CD1c-positive myeloid dendritic cell (primary cell): ENCODE measurements at regions not wholly inside any gene's neighbourhood (a gene's known extent, or its start where the extent isn't known, plus 50 kb on each side); places are given as distances from the start of the nearest gene placed in this dataset.
"Not testable (repeated sequence)": the region's sequence is repeated elsewhere in the genome, so short reads cannot be mapped to it uniquely, and the experiment has no call there.

Experiments
- DNase-seq: peaks from one replicate; pipeline ENCODE4 v3.0.0-alpha.2; 2016; ENCODE audit errors: extremely low spot score

DNA sequence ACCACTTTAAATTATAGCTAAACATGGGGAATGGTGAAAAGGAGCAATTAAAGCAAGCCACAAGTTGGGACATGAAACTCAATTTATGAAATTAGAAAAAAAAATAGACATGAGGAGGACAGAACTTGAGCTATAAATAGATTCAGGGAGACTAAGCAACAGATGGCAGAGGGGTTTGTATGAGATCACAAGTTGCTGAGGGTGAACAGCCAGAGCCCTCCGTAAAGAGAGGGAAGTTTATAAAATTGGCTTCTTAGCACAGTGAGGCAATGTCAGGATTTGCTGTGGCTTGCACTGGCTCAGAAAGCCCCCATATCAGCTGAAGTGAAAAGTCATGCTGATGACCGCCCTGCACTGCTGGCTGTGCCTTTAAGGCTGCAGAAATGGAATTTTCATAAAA lies 443.4 kb upstream of the CD180 start:
- DNase-seq, result no peak

DNA sequence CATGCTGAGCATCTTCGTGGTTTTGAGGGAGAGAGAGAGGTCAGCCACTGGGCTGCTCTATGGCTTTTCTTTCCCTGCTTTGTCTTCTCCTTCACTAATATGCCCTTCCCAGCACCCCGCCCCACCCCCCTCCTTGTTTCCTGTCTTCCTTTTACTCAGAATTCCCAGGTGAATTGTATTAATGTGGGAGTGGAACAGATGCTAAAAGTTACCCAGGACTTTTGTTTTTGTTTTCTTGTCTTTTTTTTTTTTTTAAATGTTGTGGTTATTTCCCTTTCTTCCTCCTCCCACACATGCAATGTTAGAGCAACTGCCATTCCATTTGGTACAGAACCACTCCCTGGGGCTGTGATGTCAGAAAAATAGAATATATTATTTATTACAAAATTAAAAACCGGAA lies 442.7 kb upstream of the CD180 start:
- DNase-seq, result no peak

DNA sequence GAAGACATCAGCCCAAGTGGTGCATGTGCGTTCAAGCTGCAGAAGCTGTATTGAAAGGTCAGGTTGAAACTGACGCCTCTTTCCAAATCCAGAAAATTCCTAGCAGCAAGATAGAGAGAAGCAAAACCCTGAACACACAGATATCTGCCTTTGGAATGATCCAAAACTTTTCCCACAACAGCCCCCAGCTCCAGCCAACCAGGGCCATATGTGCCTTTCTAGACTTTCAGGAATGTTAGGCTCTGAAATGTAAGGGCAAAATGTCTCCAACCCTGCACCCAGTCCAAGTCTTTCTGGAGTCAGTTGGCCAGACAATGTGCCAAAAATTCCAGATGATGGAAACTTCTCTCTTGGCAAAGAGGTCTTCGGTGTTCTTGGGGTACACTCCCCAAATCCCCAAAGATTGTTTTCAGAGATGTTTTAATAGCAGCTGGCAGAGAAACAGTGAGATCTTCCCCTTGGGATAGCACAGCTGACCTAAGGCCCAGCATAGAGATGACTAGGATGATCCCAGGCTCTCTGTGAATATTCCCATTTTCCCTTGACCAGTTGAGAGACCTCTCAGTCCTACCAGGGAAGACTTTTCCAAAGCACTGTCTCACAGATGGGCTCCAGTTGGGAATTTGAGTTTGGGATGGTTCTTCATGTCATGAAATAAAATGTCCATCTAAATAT lies 440.4 kb upstream of the CD180 start:
- no peak for DNase-seq

DNA sequence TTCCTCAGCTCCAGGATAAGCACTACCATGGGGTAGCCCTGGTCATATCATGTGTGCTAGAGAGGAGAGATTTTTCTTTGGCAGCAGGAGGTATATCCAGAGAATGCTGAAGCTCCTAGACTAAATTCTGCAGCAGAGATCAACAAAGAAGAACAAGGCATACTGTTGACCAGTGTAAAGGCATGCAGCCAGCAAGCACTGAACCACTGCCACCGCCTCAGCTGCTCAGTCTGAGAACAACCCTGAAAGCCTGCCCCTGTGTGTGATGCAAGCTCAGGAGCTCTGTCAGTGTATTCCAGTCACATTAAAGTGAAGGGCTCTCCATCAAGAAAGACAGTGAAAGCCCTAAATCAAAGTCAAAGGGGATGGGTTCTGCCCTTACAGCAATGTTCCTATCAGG lies 439.5 kb upstream of the CD180 start:
- no peak for DNase-seq

DNA sequence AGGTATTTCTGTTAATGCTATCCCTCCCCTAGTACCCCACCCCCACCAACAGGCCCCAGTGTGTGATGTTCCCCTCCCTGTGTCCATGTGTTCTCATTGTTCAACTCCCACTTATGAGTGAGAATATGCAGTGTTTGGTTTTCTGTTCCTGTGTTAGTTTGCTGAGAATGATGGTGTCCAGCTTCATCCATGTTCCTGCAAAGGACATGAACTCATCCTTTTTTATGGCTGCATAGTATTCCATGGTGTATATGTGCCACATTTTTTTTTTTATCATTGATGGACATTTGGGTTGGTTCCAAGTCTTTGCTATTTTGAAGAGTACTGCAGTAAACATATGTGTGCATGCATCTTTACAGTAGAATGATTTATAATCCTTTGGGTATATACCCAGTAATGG lies 430.5 kb upstream of the CD180 start:
- not testable (repeated sequence) for DNase-seq

DNA sequence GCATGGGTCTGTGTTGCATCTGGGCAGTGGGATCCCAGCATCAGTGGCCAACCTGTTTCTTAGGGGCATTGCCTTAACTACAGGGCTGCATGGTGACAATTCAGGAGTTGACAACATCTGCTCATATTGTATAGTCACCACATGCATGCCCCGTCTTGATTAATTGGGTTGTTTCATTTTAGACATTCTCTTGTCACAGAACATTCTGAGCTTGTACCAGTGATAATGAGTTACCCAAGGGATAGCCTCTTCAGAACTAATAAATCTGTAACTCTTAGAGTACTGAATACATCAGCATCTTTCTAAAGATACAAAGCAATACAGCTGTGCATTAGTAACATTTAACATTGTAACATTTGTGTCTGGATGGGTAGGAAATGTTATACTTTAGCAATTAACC lies 426.5 kb upstream of the CD180 start:
- no peak for DNase-seq

DNA sequence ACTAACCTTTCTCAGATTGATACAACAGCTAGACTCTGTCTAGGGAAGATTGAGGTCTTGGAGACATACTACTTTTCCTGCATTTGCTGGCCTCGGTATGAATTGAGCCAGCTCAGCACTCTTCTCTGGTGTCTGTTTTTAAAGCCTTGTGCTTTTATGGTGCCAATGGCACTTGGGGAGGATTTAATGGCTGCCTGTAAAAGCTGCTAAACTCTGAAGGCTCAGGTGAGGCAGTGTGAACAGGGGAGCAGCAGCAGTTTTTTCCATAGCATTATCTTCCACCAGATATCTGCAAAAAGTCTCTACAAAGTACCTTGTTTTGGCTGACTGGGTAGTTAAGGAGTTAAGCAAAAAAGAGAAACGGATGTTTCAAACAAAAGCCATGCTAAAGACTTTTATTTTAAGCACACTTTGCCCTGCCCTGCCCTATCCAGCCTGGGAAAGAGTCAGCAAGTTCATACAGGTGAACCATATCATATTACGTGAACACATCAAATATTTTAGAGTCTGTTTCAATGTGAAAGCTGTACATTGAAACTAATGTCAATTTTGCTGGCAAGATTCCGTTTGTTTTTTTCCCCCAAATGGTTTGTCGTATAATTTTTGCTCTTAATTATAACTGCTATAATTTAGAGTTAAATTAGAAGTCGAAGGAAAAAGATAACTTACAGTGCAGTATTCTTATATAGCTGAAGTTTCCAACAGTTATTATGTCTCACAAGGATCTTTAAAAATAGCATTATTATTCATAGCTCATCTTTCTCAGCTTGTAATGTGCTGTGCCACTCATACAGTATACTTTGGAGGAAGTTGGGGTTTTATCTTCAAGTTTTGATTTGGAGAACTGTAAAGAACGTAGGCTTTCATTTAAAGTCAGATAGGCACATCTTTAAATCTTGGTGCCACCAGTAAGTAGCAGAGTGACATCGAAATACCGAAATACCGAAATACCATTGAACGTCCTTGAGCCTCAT lies 424.1 kb upstream of the CD180 start:
- DNase-seq, result no peak

DNA sequence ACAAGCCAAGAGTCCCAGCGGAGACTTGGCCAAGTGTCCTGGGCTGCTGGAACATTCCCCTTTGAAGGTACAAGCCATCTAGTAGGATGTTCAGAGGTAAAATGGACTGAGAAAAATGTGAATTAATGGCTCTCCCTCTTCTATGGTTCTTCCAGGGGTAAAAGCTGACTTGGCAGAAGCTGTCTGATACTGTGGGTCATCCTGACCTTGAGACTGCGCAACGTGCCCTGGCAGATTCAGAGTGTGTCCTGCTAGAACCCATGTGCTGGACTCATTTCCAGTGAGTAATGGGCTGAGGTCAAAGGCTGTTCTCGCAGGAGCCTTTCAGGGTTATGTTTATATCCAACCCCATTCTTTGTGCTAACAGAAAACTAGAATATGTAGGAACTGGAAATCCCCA lies 423.0 kb upstream of the CD180 start:
- no peak for DNase-seq

DNA sequence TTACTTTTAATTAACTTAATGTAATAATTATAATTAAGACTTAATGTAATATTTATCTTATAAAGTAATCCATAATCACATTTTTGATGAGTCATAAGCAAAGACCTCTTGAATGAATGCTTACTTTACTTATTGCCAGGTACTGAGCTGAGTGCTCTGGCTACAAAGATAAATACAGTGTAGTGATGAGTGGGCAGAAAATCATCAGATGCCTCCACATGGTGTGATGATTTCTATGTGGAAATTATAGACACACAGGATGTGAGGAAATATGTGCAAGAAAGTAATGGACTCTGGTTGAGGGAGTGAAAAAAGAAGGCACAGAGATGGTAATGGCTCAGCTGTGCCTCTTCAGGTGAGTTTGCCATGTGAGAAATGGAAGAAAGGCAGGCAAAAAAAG lies 422.6 kb upstream of the CD180 start:
- DNase-seq, result no peak

DNA sequence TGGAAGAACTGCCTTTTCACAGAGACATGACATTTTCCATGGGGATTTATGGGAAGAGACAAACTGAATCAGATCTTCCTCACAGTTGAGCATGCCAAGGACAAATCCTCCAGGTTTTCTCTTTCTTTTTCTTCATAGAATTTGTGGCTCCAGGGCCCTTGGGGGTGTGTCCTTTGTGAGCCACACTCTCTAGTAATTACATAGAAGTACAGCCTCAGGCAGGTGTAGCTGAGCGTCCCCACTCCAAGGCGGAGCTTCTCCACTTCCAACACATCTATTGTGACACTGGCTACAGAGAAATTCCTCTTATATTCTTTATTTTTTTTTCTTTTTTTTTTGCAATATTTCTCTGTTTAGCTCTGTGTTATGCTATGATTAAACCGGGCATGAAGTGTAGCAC lies 420.5 kb upstream of the CD180 start:
- no peak for DNase-seq

DNA sequence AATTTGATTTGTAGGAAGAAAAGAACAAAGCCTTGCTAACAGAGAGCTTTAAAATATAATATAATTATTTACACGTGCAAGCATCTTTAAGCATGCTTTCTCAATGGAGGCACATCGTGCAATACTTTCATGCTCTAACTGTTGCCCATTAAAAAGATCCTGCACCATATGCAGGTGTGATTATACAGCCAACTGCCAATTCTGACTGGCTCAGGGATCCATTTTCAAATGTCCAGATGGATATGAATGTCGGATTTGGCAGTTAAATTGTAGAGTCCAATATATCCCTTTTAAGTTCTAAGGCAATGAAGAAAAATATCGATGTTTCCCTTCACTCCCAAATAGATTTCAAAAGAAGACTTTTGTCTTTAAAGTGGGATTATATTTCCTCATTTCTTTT lies 416.4 kb upstream of the CD180 start:
- no peak for DNase-seq

DNA sequence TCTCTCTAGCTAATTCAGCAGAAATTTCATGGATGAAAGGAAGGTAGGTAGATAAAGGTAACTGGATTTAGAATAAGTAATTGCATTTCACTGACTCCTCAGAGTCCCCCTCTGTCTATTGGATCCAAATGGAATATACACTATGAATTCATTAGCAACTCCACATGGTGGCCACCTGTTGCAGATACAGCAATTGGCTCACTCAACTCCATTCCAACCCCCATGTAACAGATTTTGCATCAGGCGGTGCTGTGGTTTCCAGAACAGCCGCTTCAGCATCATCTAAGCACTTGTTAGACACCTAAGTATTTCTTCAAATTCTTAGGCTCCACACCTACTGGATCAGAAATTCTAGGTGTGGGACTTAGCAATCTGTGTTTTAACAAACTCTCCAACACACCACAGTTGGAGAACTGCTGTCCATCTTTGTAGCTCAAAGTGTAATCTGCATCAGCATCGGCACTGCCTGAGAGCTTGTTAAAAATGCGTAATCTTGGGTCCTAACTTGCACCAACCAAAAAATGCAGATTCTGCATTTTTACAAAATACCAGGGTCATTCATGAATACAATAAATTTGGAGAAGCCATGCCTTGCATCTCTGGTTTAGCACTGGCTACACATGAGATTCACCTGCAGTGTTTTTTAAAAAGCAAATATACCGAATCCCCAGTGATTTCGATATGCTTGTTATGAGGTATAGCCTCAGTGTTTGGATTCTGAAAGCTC lies 413.8 kb upstream of the CD180 start:
- DNase-seq, result no peak

DNA sequence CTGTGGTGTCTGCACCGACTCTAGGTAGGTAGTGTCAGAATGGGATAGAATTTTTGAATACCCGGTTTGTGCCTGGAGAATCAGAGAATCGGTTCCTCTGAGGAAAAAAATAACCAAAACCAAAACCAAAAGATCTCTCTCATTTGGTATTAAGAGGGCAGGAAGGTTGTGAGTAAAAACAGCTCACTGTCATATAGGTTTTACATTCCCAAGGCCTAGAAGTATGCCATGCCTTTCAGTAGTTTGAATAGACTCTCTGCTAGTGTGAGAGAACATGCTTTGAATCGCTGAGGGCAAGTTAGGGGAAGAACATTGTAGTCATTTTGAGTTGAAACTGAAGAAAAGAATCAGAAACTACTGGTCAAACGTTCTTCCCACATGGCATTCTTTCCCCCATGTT lies 411.4 kb upstream of the CD180 start:
- DNase-seq, result no peak

DNA sequence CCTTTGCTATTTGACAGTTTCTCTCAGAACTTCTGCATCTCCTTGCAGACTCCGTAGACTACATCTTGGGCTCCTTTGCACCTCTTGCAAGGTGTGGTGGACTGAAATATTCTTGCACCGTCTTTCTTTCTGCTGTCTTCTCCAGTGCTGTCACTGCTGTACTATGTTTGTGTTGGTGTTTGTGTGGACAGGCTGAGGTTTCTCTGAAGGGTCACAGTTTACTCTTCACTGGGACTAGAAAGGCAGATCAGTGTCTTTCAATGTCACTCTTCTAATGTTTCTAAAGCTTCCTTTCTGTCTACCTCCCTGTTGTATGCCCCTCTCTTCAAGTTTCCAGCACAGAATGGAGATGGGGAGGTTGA lies 410.0 kb upstream of the CD180 start:
- DNase-seq, result no peak

DNA sequence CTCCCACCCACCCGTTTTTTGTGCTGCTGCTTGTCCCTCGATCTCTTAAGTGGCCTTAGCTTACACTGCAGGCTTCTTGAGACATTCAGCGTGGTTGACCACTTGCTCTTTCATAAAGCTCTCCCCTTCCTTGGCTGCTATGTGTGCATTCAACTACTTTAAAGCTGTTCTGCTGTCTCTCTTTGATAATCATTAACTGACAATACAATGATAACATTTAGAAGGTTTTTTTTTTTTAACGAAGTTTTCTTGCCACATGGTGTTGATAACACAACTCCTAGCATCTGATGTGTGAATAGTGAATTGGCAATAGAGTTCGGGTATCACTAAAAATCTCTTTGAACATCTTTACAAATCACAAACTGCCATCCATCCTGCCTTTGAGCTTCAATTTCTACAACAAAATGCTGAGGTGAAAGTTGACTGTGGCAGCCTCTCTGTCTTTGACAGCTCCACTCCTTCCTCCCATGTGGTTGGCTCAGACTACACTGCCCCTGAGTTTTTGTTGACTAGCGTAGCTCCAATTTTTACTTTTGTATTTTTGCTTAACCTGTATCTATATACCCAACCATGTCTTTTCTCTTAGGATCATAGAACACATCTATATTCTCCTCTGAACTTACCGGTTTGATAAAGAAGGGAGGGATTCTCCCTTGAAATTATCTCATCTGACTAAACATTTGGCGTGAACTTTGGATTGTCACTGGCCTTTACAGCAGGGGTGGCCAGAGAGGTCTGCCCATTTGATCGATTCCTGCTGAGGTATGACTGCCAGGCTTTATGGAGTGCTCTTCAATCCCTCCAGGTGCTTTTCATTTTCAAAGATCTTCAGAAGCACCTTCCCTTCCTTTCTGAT lies 409.4 kb upstream of the CD180 start:
- no peak for DNase-seq

DNA sequence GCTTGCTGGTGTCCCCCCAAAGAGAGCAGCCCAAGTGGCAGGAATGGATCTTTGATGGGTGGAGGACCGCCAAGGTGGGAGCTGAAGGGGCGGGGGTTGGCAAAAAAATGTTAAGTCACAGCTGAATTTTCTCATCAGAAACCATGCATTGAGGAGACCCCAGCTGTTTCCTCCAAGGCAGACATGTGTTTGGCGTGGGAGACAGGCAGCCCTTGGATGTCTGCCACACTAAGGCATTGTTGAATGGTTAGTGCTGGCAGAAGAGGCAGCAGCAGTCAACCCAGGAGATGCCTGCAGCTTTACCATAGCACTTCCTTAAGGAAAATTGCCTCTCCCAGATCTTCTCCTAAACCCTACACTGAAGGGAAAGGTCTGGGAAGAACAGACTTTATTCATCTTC lies 394.9 kb upstream of the CD180 start:
- DNase-seq, result no peak

DNA sequence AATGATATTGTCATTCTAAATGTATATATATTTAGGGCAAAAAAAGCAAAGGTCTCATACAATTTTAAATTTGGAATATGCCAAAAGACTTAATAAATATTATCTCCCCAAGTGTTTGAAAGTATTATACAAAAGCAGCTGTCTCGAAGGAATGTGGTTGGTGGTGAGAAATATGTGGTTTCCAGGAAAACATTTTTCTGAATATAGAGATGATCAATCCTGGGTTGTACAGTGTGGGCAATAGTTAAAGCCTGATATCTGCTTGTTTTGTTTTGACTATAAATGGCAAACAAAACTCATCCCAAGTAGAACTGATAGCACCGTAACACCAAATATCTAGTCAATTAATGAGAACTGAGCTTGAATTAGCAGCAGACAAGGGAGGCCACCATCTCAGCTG lies 391.8 kb upstream of the CD180 start:
- DNase-seq, result no peak

DNA sequence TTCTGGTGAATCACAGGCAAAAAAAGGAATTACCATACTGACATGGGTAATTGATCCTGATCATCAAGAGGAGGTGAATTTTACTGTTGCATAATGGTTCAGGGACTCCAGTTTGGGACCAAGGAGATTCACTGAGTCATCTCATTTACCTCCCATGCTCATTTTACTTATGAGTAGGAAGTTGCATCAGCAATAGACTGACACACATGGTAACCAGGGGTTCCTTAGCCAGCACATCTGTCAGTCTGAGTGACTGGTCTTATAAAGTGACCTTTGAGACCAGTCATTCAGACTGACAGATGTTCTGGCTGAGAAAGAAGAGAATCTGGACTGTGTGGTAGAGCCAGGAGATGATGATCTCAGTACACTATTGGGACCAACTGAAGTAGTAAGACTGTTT lies 384.6 kb upstream of the CD180 start:
- no peak for DNase-seq

DNA sequence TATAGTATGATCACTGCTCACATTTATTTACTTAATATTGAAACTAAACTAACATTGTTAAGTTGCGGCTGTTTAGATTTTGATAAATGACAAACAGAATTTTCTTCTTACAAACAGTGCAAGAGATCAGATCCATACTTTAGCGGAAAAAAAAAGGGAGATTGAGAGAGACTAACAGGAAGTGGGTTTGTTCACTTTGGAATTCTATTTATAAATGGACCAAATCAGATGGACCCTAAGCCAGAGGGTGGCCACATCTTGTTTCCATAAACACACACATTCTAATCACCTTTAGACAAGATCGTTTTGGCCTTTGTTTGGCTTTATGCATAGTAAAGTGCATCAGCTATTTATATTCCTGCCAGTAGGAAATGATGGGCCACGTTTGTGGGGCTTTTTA lies 381.4 kb upstream of the CD180 start:
- DNase-seq, result no peak

DNA sequence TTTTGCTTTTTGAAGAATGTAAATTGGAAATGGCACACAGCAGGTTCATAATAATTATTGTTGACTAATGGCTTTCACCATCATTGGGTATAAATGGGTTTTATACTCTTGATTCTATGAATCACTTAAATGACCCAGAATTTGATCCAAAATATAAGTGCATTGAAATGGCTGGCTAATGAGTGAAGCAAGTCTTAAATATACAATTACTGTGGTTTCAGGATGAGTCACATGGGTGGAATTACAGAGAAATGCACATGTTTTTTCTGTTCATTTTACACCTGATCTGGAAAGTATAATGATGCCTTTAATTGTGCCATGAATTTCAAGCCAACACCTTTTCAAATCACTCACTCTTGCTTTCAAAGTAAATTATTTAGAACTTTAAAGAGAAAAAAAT lies 380.8 kb upstream of the CD180 start:
- DNase-seq, result no peak

DNA sequence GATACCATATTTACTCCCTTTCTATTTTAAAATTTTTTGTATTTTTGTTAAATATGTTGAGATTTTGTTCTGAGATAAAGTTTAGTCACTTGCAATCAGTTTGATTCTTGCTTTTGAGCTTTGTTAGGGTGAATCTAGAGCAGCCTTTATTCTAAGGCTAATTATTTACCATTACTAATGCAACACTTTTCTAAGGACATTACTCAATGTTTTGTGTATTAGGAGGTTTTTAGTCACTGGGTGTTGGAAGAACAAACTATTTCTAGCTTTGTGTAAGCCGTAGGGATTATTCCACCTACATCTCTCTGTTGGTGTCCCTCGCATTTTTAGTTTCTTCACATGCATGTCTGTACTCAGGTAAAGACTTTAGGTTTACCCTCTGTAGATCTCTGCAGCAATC lies 379.5 kb upstream of the CD180 start:
- DNase-seq, result no peak

DNA sequence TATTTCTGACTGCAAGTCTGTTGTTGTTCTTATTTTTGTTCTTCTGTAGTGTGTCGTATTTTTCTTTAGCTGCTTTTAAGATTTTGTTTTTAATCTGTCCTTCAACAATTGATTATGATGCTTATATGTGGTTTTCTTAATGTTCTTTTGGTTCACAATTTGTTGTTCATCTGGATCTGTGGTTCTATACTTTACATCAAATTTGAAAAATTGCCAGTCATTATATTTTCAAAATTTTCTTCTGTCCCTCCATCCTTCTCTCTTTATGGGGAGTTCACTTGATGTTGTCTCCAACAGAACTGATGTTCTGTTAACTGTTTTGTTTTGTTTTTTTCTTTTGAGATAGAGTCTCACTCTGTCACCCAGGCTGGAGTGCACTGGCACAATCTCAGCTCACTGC lies 378.5 kb upstream of the CD180 start:
- DNase-seq, result no peak
